Subcutaneous abdominal adipose tissue (tissue), 5 donors: ENCODE measurements at regions not wholly inside any gene's neighbourhood (a gene's known extent, or its start where the extent isn't known, plus 50 kb on each side); places are given as distances from the start of the nearest gene placed in this dataset.

Experiments used
- H3K27ac ChIP-seq: one replicate; pipeline ENCODE4 v1.7.0; 2013; ENCODE audit warnings: low read depth, mild to moderate bottlenecking, inconsistent platforms, low read length, moderate library complexity
- H3K27me3 ChIP-seq, 5 donors: one replicate each; pipeline ENCODE4 v1.7.0; 2013; ENCODE audit warnings: low read length in 5 of 5, inconsistent platforms in 1 of 5; ENCODE audit not compliant: control insufficient read depth in 5 of 5, insufficient read depth in 4 of 5
- H3K36me3 ChIP-seq, 5 donors: one replicate each; pipeline ENCODE4 v1.7.0; 2013; ENCODE audit warnings: low read length in 5 of 5; ENCODE audit not compliant: control insufficient read depth in 5 of 5, insufficient read depth in 5 of 5
- H3K4me1 ChIP-seq, 5 donors: one replicate each; pipeline ENCODE4 v1.7.0; 2013; ENCODE audit warnings: low read length in 5 of 5, mild to moderate bottlenecking in 3 of 5, moderate library complexity in 1 of 5; ENCODE audit not compliant: control insufficient read depth in 5 of 5, insufficient read depth in 5 of 5
- H3K4me3 ChIP-seq, 5 donors: one replicate each; pipeline ENCODE4 v1.7.0; 2013; ENCODE audit warnings: low read length in 5 of 5, low read depth in 1 of 5
- H3K9ac ChIP-seq, 5 donors: one replicate each; pipeline ENCODE4 v1.7.0; 2013; ENCODE audit warnings: low read length in 5 of 5, mild to moderate bottlenecking in 4 of 5, moderate library complexity in 3 of 5
- H3K9me3 ChIP-seq, 5 donors: one replicate each; pipeline ENCODE4 v1.7.0; 2013; ENCODE audit warnings: low read length in 5 of 5; ENCODE audit not compliant: control insufficient read depth in 5 of 5
- donor health status: healthy.
- donor health status: healthy.
- donor health status: healthy.
- donor health status: healthy.
- donor health status: healthy.

DNA sequence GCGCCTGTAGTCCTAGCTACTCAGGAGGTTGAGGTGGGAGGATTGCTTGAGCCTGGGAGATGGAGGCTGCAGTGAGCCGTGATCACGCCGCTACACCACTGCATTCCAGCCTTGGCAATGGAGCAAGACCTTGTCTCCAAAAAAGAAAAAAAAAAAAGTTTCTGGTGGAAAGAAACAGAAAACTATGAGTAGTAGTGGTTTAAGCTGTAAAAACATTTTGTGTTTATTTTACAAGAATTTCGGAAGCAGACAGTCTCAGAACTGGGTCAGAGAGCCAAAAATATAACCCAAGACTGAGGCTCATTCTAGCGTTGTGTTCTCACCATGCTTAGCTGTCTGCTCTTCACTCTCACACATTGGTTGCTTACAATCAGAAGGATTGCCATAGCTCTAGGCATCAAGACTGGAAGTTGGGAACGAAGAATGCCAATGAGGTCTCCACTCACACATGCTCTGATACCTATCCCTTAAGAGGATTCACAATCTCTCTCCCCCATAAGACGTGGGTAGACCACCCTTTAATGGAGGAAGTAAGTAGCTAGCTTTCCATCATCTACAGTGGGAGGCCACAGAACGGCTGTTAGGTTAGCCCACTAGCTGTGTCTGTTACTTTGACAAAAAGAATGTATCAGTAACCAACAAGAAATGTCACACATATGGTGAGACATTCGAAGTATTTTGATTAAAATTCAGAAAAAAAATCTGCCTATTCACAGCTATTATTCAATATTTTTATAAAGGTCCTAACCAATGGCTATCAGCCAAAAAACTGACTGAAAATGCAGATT, 117.6 kb upstream of the RASSF8 start:
- Histone ChIP-seq H3K27ac (no peak overlapping the region), H3K9me3 (no peaks in the 10 kb centered on the region), H3K27me3 (no peaks in the 10 kb centered on the region), H3K4me1 (no peaks in the 10 kb centered on the region), H3K36me3 (no peaks in the 10 kb centered on the region), H3K9ac (no peak overlapping the region), H3K4me3 (no peak overlapping the region)

DNA sequence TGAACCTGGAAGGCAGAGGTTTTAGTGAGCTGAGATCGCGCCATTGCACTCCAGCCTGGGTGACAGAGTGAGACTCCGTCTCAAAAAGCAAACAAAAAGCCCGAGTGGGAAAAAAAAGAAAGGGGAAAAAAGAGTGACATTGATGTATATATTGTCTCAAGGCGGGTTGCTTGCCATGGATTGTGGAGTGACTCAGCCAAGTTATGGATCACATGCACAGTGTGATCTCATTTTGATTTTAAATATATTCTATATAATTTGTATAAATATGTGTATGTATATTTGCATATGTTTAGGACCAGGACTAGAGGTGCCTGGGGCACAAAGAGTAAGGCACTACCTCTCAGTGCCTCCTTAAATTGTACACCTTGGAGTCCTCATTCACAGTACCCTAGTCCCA, 116.2 kb upstream of the RASSF8 start:
- Histone ChIP-seq H3K4me3 (no peak overlapping the region), H3K9me3 (no peaks in the 10 kb centered on the region), H3K9ac (no peak overlapping the region), H3K27ac (no peak overlapping the region), H3K4me1 (no peaks in the 10 kb centered on the region), H3K27me3 (no peaks in the 10 kb centered on the region), H3K36me3 (no peaks in the 10 kb centered on the region)

DNA sequence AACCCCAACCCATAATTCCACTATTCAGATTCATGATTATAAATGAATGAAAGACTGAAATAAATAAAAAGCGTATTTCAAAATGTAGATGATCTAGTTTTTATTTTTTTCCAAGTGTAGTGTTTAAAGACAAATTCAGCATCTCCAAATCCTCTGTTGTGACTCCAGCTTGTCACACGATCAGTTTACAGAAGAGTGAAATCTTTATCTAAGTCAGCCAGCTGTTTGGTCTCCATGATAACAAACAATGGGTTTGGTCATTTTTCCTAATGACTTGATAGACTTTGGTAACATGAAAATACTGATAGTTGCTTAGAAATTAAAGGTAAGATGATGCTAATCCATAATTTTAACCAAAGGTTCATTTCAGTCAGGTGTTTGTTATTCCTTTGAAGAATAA, 114.5 kb upstream of the RASSF8 start:
- no peak overlapping the region for H3K4me3 ChIP-seq
- no peaks in the 10 kb centered on the region for H3K27me3 ChIP-seq
- H3K9me3 ChIP-seq, result no peaks in the 10 kb centered on the region

DNA sequence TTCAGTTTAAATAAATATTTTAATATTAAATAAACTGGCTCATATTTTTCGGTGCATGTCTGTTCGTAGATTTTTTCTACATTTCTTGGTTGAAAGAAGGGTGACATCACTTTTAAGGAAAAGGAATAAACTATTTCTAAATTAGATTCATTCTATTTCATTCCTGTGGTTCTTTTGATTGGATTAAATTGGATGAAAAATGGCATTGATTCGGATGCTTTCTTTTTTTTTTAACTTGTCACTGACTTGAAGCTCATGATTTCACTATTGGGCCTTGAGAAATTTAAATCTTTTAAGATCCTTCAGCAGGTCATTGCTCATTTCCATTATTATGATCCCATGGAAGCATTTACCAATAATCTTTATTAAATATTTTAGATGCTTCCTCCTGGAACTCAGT, 113.1 kb upstream of the RASSF8 start:
- Histone ChIP-seq H3K9ac (no peak overlapping the region), H3K36me3 (no peaks in the 10 kb centered on the region), H3K27ac (no peak overlapping the region), H3K27me3 (no peaks in the 10 kb centered on the region), H3K9me3 (no peaks in the 10 kb centered on the region), H3K4me3 (no peak overlapping the region), H3K4me1 (no peaks in the 10 kb centered on the region)

More for the DNA sequence above, 114.5 kb upstream of the RASSF8 start:
- no peak overlapping the region for H3K9ac ChIP-seq
- H3K4me1 ChIP-seq, result no peaks in the 10 kb centered on the region
- H3K27ac ChIP-seq, result no peak overlapping the region
- no peaks in the 10 kb centered on the region for H3K36me3 ChIP-seq

DNA sequence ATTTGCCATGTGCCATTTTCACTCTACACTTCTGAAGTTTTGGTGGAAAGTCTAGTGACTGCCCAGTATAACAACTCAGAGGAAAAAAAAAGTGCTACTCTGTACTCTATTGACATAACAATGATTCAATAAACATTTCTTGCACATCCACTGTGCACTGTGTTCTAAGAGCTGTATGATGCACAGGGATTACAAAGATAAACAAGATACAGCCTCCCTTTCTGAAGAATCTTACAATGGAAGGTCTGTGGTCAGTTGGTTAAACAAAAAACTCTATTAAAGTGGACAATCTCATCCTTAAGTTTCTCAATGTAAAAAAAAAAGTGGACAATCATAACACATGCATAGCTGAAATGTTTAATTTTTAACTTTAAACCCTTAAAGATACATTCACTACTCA, 105.7 kb upstream of the RASSF8 start:
- Histone ChIP-seq H3K27ac (no peak overlapping the region), H3K4me1 (no peaks in the 10 kb centered on the region), H3K9ac (no peak overlapping the region), H3K4me3 (no peak overlapping the region), H3K27me3 (no peaks in the 10 kb centered on the region), H3K9me3 (no peaks in the 10 kb centered on the region), H3K36me3 (no peaks in the 10 kb centered on the region)

DNA sequence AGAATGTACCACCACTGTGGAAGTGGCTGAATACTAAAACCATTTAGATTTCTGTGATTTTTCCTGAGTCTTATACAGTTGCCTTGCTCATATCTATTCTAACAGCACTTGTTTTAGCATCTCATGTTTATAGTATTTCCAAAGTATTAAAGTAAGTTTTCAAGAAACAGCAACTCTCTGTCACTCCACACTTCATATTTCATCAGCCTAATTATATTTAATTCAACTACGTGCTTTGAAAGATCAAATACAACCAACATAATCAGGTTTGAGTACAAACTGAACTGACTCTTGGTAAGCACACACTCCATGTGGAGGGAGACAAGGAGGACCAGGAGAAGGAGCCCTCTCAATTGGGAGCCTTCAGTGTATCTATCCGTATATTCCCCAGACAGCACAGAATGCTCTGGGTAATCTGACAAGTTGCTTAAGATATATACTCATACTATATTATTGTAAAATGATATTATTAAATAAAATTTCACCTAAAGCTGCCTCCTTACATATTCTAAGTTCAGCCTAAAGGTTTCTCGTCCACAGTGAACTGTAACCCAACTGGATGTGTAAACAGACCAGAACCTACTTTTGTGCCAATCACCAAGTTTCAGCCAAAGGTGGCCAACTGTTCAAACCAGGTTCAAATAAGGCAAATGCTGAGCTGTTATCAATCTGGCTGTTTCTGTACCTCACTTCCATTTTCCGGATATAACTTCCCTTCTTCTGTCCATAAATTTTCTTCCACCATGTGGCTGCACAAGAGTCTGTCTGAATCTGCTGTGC, 105.0 kb upstream of the RASSF8 start:
- Histone ChIP-seq H3K27me3 (no peaks in the 10 kb centered on the region), H3K9ac (no peak overlapping the region), H3K4me3 (no peak overlapping the region), H3K4me1 (no peaks in the 10 kb centered on the region), H3K9me3 (no peaks in the 10 kb centered on the region), H3K27ac (no peak overlapping the region), H3K36me3 (no peaks in the 10 kb centered on the region)

DNA sequence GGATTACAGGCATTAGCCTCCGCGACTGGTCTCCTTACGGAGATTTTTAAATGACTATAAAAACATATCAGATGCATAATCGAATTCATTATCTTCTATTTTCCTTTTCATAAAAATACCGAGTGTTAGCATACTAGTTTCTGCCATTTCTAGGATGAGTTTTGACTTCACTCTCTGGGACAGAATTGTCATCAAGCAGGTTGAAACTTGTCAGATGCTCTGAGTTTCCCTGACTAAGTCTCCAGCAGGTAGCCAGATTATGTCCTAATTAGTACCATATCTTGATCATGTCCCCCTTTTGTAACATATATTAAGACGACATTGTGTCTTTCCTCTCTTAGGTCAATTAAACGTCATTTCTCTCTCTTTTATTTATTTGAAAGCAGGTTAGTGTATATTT, 103.5 kb upstream of the RASSF8 start:
- Histone ChIP-seq H3K27ac (no peak overlapping the region), H3K4me1 (no peaks in the 10 kb centered on the region), H3K36me3 (no peaks in the 10 kb centered on the region), H3K9ac (no peak overlapping the region), H3K4me3 (no peak overlapping the region), H3K27me3 (no peaks in the 10 kb centered on the region), H3K9me3 (no peaks in the 10 kb centered on the region)

DNA sequence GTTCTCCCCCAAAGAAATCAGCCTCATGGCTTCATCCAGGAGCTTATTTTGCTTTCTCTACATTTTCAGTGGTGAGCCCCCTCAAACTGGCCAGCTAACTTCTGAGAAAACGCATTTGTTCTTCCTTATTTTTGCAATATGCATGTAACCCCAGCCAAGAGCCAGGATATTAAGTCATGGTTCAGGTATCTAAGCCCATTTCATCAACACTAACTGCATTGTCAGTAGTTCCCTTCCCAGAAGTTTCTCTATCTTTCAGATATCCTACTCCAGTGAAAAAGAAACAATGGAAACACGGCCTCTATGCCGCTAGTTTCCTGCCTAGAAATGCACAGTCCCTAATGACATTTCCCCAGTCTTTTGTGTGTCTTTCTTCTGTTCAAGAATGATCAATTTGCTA, 102.8 kb upstream of the RASSF8 start:
- Histone ChIP-seq H3K27me3 (no peaks in the 10 kb centered on the region), H3K4me3 (no peak overlapping the region), H3K36me3 (no peaks in the 10 kb centered on the region), H3K4me1 (no peaks in the 10 kb centered on the region), H3K9me3 (no peaks in the 10 kb centered on the region), H3K9ac (no peak overlapping the region), H3K27ac (no peak overlapping the region)

DNA sequence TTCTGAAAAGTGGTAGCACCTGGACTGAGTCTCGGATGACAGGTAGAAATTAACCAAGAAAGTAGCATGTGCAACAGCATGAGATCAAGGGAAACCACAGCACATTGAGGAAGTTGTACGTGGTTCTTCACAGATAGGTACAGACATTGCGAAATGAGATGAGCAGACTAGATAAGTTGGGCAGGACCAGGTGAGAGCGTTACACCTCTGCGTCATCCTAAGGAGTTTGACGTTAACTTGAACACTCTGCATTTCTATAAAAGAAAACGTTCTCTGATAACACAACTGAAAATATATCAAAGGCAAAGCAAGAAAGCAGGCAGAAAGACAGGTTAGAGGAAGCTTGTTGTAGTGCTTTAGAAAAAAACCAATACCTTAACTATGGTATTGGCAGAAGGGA, 98.5 kb upstream of the RASSF8 start:
- H3K36me3 ChIP-seq, result no peaks in the 10 kb centered on the region
- H3K27me3 ChIP-seq, result no peaks in the 10 kb centered on the region
- H3K4me1 ChIP-seq, result no peaks in the 10 kb centered on the region
- H3K27ac ChIP-seq, result no peak overlapping the region
- no peak overlapping the region for H3K4me3 ChIP-seq
- H3K9me3 ChIP-seq, result no peaks in the 10 kb centered on the region
- H3K9ac ChIP-seq, result no peak overlapping the region

DNA sequence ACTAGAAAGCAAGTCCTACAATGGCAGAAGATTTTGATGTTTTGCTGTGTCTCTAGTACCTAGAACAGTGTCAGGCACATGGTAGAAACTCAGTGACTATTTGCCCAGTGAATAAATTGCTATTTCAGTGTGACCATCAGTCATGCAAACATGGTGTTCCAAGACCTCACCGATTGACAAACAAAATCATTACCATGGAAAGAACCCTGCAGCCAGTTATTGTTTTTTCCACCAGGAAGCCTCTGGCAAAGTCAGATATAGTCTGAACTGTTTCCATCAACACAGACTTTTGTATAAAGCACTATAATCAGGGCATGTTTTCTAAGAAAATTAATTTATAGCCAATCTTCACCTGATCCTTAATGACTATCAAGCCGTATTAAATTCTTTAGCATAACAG, 97.3 kb upstream of the RASSF8 start:
- Histone ChIP-seq H3K27me3 (no peaks in the 10 kb centered on the region), H3K36me3 (no peaks in the 10 kb centered on the region)

More for the DNA sequence above, 97.3 kb upstream of the RASSF8 start:
- Histone ChIP-seq H3K4me3 (no peak overlapping the region), H3K9me3 (no peaks in the 10 kb centered on the region), H3K9ac (no peak overlapping the region), H3K27ac (no peak overlapping the region), H3K4me1 (no peaks in the 10 kb centered on the region)
